BE2C (cell line): ENCODE measurements at regions not wholly inside any gene's neighbourhood (a gene's known extent, or its start where the extent isn't known, plus 50 kb on each side); places are given as distances from the start of the nearest gene placed in this dataset.
"Not testable (repeated sequence)": the region's sequence is repeated elsewhere in the genome, so short reads cannot be mapped to it uniquely, and the experiment has no call there.

ENCODE experiments used
- DNase-seq: peaks from one replicate; pipeline ENCODE4 v3.0.0-alpha.2; 2020
- H3K27me3 ChIP-seq: fragments of 250-450 bp; sonication (Bioruptor Pico); 2 replicates; pipeline ENCODE4 v1.5.1; 2020; ENCODE audit warnings: mild to moderate bottlenecking
- H3K36me3 ChIP-seq: fragments of 250-450 bp; sonication (Bioruptor Pico); 2 replicates; pipeline ENCODE4 v1.5.1; 2020; ENCODE audit warnings: mild to moderate bottlenecking
- H3K4me1 ChIP-seq: fragments of 250-450 bp; sonication (Bioruptor Pico); 2 replicates; pipeline ENCODE4 v1.5.1; 2020
- H3K4me3 ChIP-seq: 2 replicates; pipeline ENCODE4 v1.5.1; 2011; ENCODE audit warnings: low read depth, low read length
- H3K9me3 ChIP-seq: fragments of 250-450 bp; sonication (Bioruptor Pico); 2 replicates; pipeline ENCODE4 v1.5.1; 2020
- TF ChIP-seq, protein P1 (sequence below): IDR thresholded peaks from 2 replicates; pipeline ENCODE4 v1.5.1; 2012; ENCODE audit warnings: mild to moderate bottlenecking, low read depth, low read length

GRCh38 chr2:196294516-196294909 is 123.1 kb upstream of the STK17B start:
- Histone ChIP-seq H3K4me1 (no peaks in the 10 kb centered on the region; the same call in 1 of the 2 replicates), H3K36me3 (no peaks in the 10 kb centered on the region), H3K9me3 (no peaks in the 10 kb centered on the region), H3K4me3 (no peak overlapping the region), H3K27me3 (no peaks in the 10 kb centered on the region)
- DNase-seq, result no peak
- TF ChIP-seq, protein P1, sequence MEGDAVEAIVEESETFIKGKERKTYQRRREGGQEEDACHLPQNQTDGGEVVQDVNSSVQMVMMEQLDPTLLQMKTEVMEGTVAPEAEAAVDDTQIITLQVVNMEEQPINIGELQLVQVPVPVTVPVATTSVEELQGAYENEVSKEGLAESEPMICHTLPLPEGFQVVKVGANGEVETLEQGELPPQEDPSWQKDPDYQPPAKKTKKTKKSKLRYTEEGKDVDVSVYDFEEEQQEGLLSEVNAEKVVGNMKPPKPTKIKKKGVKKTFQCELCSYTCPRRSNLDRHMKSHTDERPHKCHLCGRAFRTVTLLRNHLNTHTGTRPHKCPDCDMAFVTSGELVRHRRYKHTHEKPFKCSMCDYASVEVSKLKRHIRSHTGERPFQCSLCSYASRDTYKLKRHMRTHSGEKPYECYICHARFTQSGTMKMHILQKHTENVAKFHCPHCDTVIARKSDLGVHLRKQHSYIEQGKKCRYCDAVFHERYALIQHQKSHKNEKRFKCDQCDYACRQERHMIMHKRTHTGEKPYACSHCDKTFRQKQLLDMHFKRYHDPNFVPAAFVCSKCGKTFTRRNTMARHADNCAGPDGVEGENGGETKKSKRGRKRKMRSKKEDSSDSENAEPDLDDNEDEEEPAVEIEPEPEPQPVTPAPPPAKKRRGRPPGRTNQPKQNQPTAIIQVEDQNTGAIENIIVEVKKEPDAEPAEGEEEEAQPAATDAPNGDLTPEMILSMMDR, result no peak

GRCh38 chr2:196295005-196295404 is 123.6 kb upstream of the STK17B start:
- DNase-seq, result no peak
- Histone ChIP-seq H3K4me3 (no peak overlapping the region), H3K36me3 (no peaks in the 10 kb centered on the region), H3K9me3 (no peaks in the 10 kb centered on the region), H3K4me1 (no peaks in the 10 kb centered on the region; the same call in 1 of the 2 replicates), H3K27me3 (no peaks in the 10 kb centered on the region)
- TF ChIP-seq, protein P1, result no peak

DNA sequence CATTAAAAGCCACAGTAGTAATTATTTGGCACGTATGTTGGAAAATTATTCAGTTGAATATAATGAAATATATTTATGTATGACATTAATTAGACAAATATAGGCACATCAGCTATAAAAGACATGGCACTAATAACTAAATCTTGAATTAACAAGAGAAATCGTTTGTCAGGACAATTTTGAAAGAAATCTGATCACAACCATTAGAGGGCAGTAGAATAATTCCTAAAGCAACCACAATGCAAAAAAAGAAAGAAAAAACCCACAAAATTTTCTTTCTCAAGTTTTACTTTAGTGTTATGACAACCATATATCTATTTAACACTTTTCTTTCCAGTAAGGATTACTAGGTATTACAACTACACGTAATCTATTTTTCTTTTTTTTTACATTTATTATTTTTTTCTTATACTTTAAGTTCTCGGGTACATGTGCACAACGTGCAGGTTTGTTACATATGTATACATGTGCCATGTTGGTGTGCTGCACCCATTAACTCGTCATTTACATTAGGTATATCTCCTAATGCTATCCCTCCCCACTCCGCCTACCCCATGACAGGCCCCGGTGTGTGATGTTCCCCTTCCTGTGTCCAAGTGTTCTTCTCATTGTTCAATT is 126.8 kb upstream of the STK17B start:
- H3K4me1 ChIP-seq, H3K36me3 ChIP-seq, H3K4me3 ChIP-seq, H3K27me3 ChIP-seq, H3K9me3 ChIP-seq, DNase-seq: not testable (repeated sequence)
- TF ChIP-seq, protein P1, result peak; percentile 51

GRCh38 chr2:196307775-196308305 is 136.5 kb upstream of the STK17B start:
- H3K4me3 ChIP-seq, result no peak overlapping the region
- H3K9me3 ChIP-seq, result no peaks in the 10 kb centered on the region
- H3K4me1 ChIP-seq, result no peaks in the 10 kb centered on the region
- no peaks in the 10 kb centered on the region for H3K27me3 ChIP-seq
- TF ChIP-seq, protein P1, result no peak
- no peak for DNase-seq
- H3K36me3 ChIP-seq, result no peaks in the 10 kb centered on the region

DNA sequence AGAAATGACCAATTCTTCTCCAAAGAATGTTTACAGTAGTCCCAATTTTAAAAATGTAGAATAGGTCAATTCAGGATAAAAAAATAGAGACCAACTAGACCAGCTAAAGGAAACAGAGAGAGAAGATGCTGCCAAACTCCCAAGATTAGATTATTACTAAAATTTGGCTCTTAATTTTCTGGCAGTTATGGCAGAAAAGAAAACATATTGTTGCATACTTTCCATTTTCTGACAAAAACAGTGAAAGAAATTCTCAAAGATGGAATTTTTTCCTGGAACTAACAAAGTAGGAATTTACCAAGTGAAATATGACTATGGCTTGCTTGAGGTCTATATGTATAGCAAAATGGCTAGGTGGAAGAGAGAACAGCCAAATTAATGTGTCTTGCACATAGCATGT is 138.3 kb upstream of the STK17B start:
- Histone ChIP-seq H3K27me3 (no peaks in the 10 kb centered on the region), H3K36me3 (no peaks in the 10 kb centered on the region), H3K4me3 (no peak overlapping the region), H3K4me1 (no peaks in the 10 kb centered on the region), H3K9me3 (no peaks in the 10 kb centered on the region)
- DNase-seq, result no peak
- TF ChIP-seq, protein P1, result no peak

GRCh38 chr2:196314157-196314556 is 142.8 kb upstream of the STK17B start:
- Histone ChIP-seq H3K9me3 (no peaks in the 10 kb centered on the region), H3K36me3 (no peaks in the 10 kb centered on the region), H3K4me1 (no peaks in the 10 kb centered on the region), H3K4me3 (no peak overlapping the region), H3K27me3 (no peaks in the 10 kb centered on the region)
- TF ChIP-seq, protein P1, result no peak
- DNase-seq, result no peak
